ENCODE measurements at regions not wholly inside any gene's neighbourhood (a gene's known extent, or its start where the extent isn't known, plus 50 kb on each side); places are given as distances from the start of the nearest gene placed in this dataset.

GRCh38 chr12:58369576-58369975, 428.2 kb downstream of the ATP23 start:
- no peaks in the 10 kb centered on the region for H3K27me3 ChIP-seq (replicated peaks in 1 of 2; ENCODE audit: control insufficient read depth in 2 of 2, extremely low read depth in 1 of 2, insufficient read depth in 2 of 2, low read length in 1 of 2)
- Mint-ChIP-seq H3K27ac (no peak overlapping the region), H3K27me3 (peaks cover 0 to 7% of the 10 kb centered on the region in 2 donors), H3K9me3 (peaks cover 6 to 13% (median 12%) of the 10 kb centered on the region in 3 donors), H3K4me1 (no peaks in the 10 kb centered on the region), H3K36me3 (no peaks in the 10 kb centered on the region), H3K4me3 (no peak overlapping the region)
- H3K36me3 ChIP-seq (ENCODE audit: control insufficient read depth in 2 of 2, extremely low read depth in 1 of 2, insufficient read depth in 1 of 2, low read length in 1 of 2) = no peaks in the 10 kb centered on the region
- DNase-seq = no peak
- CTCF ChIA-PET = no interaction called here
- ATAC-seq (replicated peaks in 1 of 4) = no peak
- H3K9me3 ChIP-seq = no peaks in the 10 kb centered on the region
- WGBS (ENCODE audit: insufficient coverage) = no CpG with 5 or more reads among the region's 3 CpGs
- no peak overlapping the region for H3K4me3 ChIP-seq (ENCODE audit: control insufficient read depth in 1 of 2, extremely low read depth in 1 of 2, low read length in 1 of 2)
- POLR2A ChIA-PET = no interaction called here
- H3K27ac ChIP-seq (ENCODE audit: low read length) = no peak overlapping the region
- no peaks in the 10 kb centered on the region for H3K4me1 ChIP-seq (ENCODE audit: control insufficient read depth in 1 of 2, extremely low read depth in 1 of 2, insufficient read depth in 2 of 2, low read length in 2 of 2)

GRCh38 chr12:58372298-58372697, 430.9 kb downstream of the ATP23 start:
- no peak overlapping the region for H3K4me3 Mint-ChIP-seq
- H3K27ac Mint-ChIP-seq = no peak overlapping the region
- no peaks in the 10 kb centered on the region for H3K9me3 ChIP-seq
- peaks cover 6 to 13% (median 6%) of the 10 kb centered on the region in 3 donors for H3K9me3 Mint-ChIP-seq
- no peaks in the 10 kb centered on the region for H3K36me3 ChIP-seq (ENCODE audit: control insufficient read depth in 2 of 2, extremely low read depth in 1 of 2, insufficient read depth in 1 of 2, low read length in 1 of 2)
- ChIA-PET POLR2A (no interaction called here), CTCF (no interaction called here)
- no peaks in the 10 kb centered on the region for H3K27me3 ChIP-seq (replicated peaks in 1 of 2; ENCODE audit: control insufficient read depth in 2 of 2, extremely low read depth in 1 of 2, insufficient read depth in 2 of 2, low read length in 1 of 2)
- no peaks in the 10 kb centered on the region for H3K36me3 Mint-ChIP-seq
- ATAC-seq (replicated peaks in 1 of 4) = no peak
- H3K27me3 Mint-ChIP-seq = peaks cover 2 to 3% of the 10 kb centered on the region in 2 donors
- H3K4me3 ChIP-seq (ENCODE audit: control insufficient read depth in 1 of 2, extremely low read depth in 1 of 2, low read length in 1 of 2) = no peak overlapping the region
- DNase-seq = no peak
- no peaks in the 10 kb centered on the region for H3K4me1 ChIP-seq (ENCODE audit: control insufficient read depth in 1 of 2, extremely low read depth in 1 of 2, insufficient read depth in 2 of 2, low read length in 2 of 2)
- 83% methylated on average over 1 of the region's 3 CpGs for WGBS (ENCODE audit: insufficient coverage)
- H3K4me1 Mint-ChIP-seq = no peaks in the 10 kb centered on the region
- H3K27ac ChIP-seq (ENCODE audit: low read length) = no peak overlapping the region

GRCh38 chr12:58378028-58378427, 436.7 kb downstream of the ATP23 start:
- DNase-seq = no peak
- ChIA-PET POLR2A (no interaction called here), CTCF (no interaction called here)
- ATAC-seq (replicated peaks in 1 of 4) = no peak
- Mint-ChIP-seq H3K27ac (no peak overlapping the region), H3K27me3 (peaks cover 15 to 16% of the 10 kb centered on the region in 2 donors), H3K9me3 (no peaks in the 10 kb centered on the region), H3K36me3 (no peaks in the 10 kb centered on the region), H3K4me1 (no peaks in the 10 kb centered on the region), H3K4me3 (no peak overlapping the region)
- H3K27ac ChIP-seq (ENCODE audit: low read length) = no peak overlapping the region
- no CpG with 5 or more reads among the region's 2 CpGs for WGBS (ENCODE audit: insufficient coverage)
- H3K36me3 ChIP-seq (ENCODE audit: control insufficient read depth in 2 of 2, extremely low read depth in 1 of 2, insufficient read depth in 1 of 2, low read length in 1 of 2) = no peaks in the 10 kb centered on the region
- H3K27me3 ChIP-seq (replicated peaks in 1 of 2; ENCODE audit: control insufficient read depth in 2 of 2, extremely low read depth in 1 of 2, insufficient read depth in 2 of 2, low read length in 1 of 2) = no peaks in the 10 kb centered on the region
- no peaks in the 10 kb centered on the region for H3K9me3 ChIP-seq
- no peak overlapping the region for H3K4me3 ChIP-seq (ENCODE audit: control insufficient read depth in 1 of 2, extremely low read depth in 1 of 2, low read length in 1 of 2)
- no peaks in the 10 kb centered on the region for H3K4me1 ChIP-seq (ENCODE audit: control insufficient read depth in 1 of 2, extremely low read depth in 1 of 2, insufficient read depth in 2 of 2, low read length in 2 of 2)

- WGBS (ENCODE audit: insufficient coverage) = 63% methylated on average over 2 of the region's 6 CpGs
- POLR2A ChIA-PET = no interaction called here
These were observed 440.2 kb downstream of the ATP23 start for GRCh38 chr12:58381546-58381945.

GRCh38 chr12:58384196-58384595, 442.8 kb downstream of the ATP23 start:
- Mint-ChIP-seq H3K36me3 (no peaks in the 10 kb centered on the region), H3K4me3 (no peak overlapping the region), H3K4me1 (no peaks in the 10 kb centered on the region), H3K27me3 (peaks cover 13 to 25% of the 10 kb centered on the region in 2 donors), H3K9me3 (no peaks in the 10 kb centered on the region), H3K27ac (no peak overlapping the region)
- no peak overlapping the region for H3K27ac ChIP-seq (ENCODE audit: low read length)
- 20% methylated on average over 1 of the region's 1 CpG for whole genome bisulfite sequencing (ENCODE audit: insufficient coverage)
- H3K4me1 ChIP-seq (ENCODE audit: control insufficient read depth in 1 of 2, extremely low read depth in 1 of 2, insufficient read depth in 2 of 2, low read length in 2 of 2) = no peaks in the 10 kb centered on the region
- ATAC-seq (replicated peaks in 1 of 4) (no peak), DNase-seq (no peak)
- no peak overlapping the region for H3K4me3 ChIP-seq (ENCODE audit: control insufficient read depth in 1 of 2, extremely low read depth in 1 of 2, low read length in 1 of 2)
- no peaks in the 10 kb centered on the region for H3K36me3 ChIP-seq (ENCODE audit: control insufficient read depth in 2 of 2, extremely low read depth in 1 of 2, insufficient read depth in 1 of 2, low read length in 1 of 2)
- no peaks in the 10 kb centered on the region for H3K27me3 ChIP-seq (replicated peaks in 1 of 2; ENCODE audit: control insufficient read depth in 2 of 2, extremely low read depth in 1 of 2, insufficient read depth in 2 of 2, low read length in 1 of 2)
- CTCF ChIA-PET = no interaction called here
- H3K9me3 ChIP-seq = no peaks in the 10 kb centered on the region
- POLR2A ChIA-PET = no interaction called here

More at GRCh38 chr12:58381546-58381945, 440.2 kb downstream of the ATP23 start:
- Histone ChIP-seq H3K4me1 (ENCODE audit: control insufficient read depth in 1 of 2, extremely low read depth in 1 of 2, insufficient read depth in 2 of 2, low read length in 2 of 2) (no peaks in the 10 kb centered on the region), H3K9me3 (no peaks in the 10 kb centered on the region), H3K4me3 (ENCODE audit: control insufficient read depth in 1 of 2, extremely low read depth in 1 of 2, low read length in 1 of 2) (no peak overlapping the region), H3K27ac (ENCODE audit: low read length) (no peak overlapping the region), H3K27me3 (replicated peaks in 1 of 2; ENCODE audit: control insufficient read depth in 2 of 2, extremely low read depth in 1 of 2, insufficient read depth in 2 of 2, low read length in 1 of 2) (no peaks in the 10 kb centered on the region), H3K36me3 (ENCODE audit: control insufficient read depth in 2 of 2, extremely low read depth in 1 of 2, insufficient read depth in 1 of 2, low read length in 1 of 2) (no peaks in the 10 kb centered on the region)
- Mint-ChIP-seq H3K27ac (no peak overlapping the region), H3K4me1 (no peaks in the 10 kb centered on the region), H3K36me3 (no peaks in the 10 kb centered on the region), H3K27me3 (peaks cover 17 to 28% of the 10 kb centered on the region in 2 donors), H3K9me3 (no peaks in the 10 kb centered on the region), H3K4me3 (no peak overlapping the region)
- DNase-seq (no peak), ATAC-seq (replicated peaks in 1 of 4) (no peak)
- CTCF ChIA-PET = no interaction called here

GRCh38 chr12:58386136-58386535, 444.8 kb downstream of the ATP23 start:
- Mint-ChIP-seq H3K9me3 (no peaks in the 10 kb centered on the region), H3K4me1 (no peaks in the 10 kb centered on the region), H3K27me3 (peaks cover 9 to 29% of the 10 kb centered on the region in 2 donors), H3K4me3 (no peak overlapping the region), H3K27ac (no peak overlapping the region), H3K36me3 (no peaks in the 10 kb centered on the region)
- no peak for ATAC-seq (replicated peaks in 1 of 4)
- H3K9me3 ChIP-seq = no peaks in the 10 kb centered on the region
- no peaks in the 10 kb centered on the region for H3K4me1 ChIP-seq (ENCODE audit: control insufficient read depth in 1 of 2, extremely low read depth in 1 of 2, insufficient read depth in 2 of 2, low read length in 2 of 2)
- H3K27ac ChIP-seq (ENCODE audit: low read length) = no peak overlapping the region
- no CpG with 5 or more reads among the region's 2 CpGs for WGBS (ENCODE audit: insufficient coverage)
- no peak overlapping the region for H3K4me3 ChIP-seq (ENCODE audit: control insufficient read depth in 1 of 2, extremely low read depth in 1 of 2, low read length in 1 of 2)
- no peak for DNase-seq
- H3K36me3 ChIP-seq (ENCODE audit: control insufficient read depth in 2 of 2, extremely low read depth in 1 of 2, insufficient read depth in 1 of 2, low read length in 1 of 2) = no peaks in the 10 kb centered on the region
- POLR2A ChIA-PET = no interaction called here
- CTCF ChIA-PET = interaction anchor here in 1 of 2 donors (0.6 kb wide), 1 partner anchor 1444 kb away, joined by 5 read pairs; no protein-coding TSS in a partner anchor
- no peaks in the 10 kb centered on the region for H3K27me3 ChIP-seq (replicated peaks in 1 of 2; ENCODE audit: control insufficient read depth in 2 of 2, extremely low read depth in 1 of 2, insufficient read depth in 2 of 2, low read length in 1 of 2)

- no peak overlapping the region for H3K4me3 ChIP-seq (ENCODE audit: control insufficient read depth in 1 of 2, extremely low read depth in 1 of 2, low read length in 1 of 2)
- no peaks in the 10 kb centered on the region for H3K4me1 ChIP-seq (ENCODE audit: control insufficient read depth in 1 of 2, extremely low read depth in 1 of 2, insufficient read depth in 2 of 2, low read length in 2 of 2)
- ATAC-seq (replicated peaks in 1 of 4) (no peak), DNase-seq (no peak)
- H3K27me3 ChIP-seq (replicated peaks in 1 of 2; ENCODE audit: control insufficient read depth in 2 of 2, extremely low read depth in 1 of 2, insufficient read depth in 2 of 2, low read length in 1 of 2) = no peaks in the 10 kb centered on the region
- Mint-ChIP-seq H3K9me3 (no peaks in the 10 kb centered on the region), H3K4me3 (no peak overlapping the region), H3K27ac (no peak overlapping the region), H3K36me3 (no peaks in the 10 kb centered on the region), H3K27me3 (peaks cover 5 to 19% of the 10 kb centered on the region in 2 donors), H3K4me1 (no peaks in the 10 kb centered on the region)
- H3K27ac ChIP-seq (ENCODE audit: low read length) = no peak overlapping the region
- no peaks in the 10 kb centered on the region for H3K36me3 ChIP-seq (ENCODE audit: control insufficient read depth in 2 of 2, extremely low read depth in 1 of 2, insufficient read depth in 1 of 2, low read length in 1 of 2)
- ChIA-PET POLR2A (no interaction called here), CTCF (no interaction called here)
- no CpG with 5 or more reads among the region's 2 CpGs for WGBS (ENCODE audit: insufficient coverage)
- no peaks in the 10 kb centered on the region for H3K9me3 ChIP-seq
These were observed 445.8 kb downstream of the ATP23 start for GRCh38 chr12:58387199-58387598.
